Stromal cell of bone marrow (primary cell): ENCODE measurements at regions not wholly inside any gene's neighbourhood (a gene's known extent, or its start where the extent isn't known, plus 50 kb on each side); places are given as distances from the start of the nearest gene placed in this dataset.

Experiments used
- DNase-seq: peaks from one replicate; pipeline ENCODE4 v3.0.0-alpha.2; 2012; ENCODE audit warnings: low read depth

- DNase-seq: no peak
Observed at GRCh38 chr2:129754831-129755230, 224.6 kb upstream of the RAB6C start.

DNA sequence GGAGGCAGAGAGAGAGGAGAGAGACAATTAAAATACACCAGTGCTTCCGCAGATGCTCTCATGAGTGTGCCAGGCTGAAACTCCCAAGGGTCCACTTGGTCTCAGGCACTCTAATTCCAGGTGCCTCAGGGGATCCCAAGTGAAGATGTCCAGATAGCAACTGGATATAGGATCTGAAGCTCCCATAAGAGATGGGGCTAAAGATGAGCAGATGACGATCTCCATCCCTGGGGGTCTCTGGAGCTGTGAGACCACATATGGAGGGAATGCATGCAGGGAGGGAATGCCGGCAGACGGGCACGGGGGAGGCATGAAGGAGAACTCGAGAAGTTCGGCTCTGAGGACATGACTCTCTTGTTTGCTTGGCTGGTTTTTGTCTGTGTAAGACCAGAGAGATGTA is 223.7 kb upstream of the RAB6C start:
- DNase-seq: no peak

- no peak for DNase-seq
Observed at GRCh38 chr2:129756276-129756675, 223.2 kb upstream of the RAB6C start.

GRCh38 chr2:129757366-129757914 is 222.0 kb upstream of the RAB6C start:
- no peak for DNase-seq

DNA sequence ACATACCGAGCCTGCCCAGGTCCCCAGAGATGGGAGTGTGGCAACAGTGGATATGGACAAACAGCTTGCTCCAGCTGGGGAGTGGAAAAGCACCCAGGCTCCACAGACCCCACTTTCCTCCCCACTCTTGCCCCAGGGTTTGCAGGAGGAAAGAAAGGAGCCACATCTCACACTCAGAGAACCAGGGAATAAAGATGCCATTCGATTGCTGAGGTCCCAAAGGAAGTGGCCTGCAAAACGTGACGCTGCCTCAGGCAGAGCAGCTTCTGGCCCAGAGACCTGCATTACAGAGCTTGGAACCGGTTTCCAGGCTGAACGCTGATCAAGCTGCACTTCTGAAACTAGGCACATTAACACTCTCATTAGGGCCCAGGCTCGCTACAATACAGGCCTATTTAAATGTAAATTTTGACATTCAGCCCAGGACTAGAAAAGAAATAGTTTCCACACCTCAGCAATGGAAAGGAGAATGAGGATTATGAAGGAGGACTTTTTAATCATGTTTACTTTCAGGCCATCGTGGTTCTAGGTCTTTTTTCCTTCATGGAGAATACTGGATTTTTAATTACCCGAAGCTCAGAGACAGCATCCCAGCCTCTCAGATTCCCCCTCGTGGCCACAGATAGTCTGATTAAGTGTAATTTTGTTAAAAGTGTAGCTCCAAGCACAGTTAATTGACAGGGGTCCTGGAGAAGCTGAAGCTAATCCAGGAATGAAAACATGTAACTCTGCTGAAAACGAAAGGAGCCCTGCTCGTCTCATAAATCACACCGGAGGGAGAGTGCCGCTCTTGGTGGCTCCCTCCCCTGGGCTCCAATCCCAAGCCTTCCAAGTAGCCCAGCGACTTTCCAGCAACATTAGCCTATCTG is 221.3 kb upstream of the RAB6C start:
- no peak for DNase-seq

- DNase-seq: no peak
Observed at GRCh38 chr2:129758784-129759471, 220.5 kb upstream of the RAB6C start.

DNA sequence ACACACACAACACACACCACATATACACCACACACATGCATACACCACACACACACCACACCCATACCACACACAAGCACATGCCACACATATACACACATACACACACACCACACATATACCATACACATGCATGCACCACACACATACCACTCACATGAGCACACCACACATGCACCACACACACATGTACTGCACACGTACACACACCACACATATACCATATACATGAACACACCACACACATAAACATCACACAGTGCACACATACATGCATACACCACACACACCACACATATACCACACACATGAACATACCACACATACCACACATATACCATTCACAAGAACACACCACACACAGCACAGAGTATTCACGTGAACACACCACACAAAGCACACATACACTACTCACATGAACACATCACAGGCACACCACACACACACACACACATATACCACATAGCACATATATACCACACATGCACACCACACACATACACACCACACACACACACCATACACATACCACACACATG is 219.9 kb upstream of the RAB6C start:
- no peak for DNase-seq

DNA sequence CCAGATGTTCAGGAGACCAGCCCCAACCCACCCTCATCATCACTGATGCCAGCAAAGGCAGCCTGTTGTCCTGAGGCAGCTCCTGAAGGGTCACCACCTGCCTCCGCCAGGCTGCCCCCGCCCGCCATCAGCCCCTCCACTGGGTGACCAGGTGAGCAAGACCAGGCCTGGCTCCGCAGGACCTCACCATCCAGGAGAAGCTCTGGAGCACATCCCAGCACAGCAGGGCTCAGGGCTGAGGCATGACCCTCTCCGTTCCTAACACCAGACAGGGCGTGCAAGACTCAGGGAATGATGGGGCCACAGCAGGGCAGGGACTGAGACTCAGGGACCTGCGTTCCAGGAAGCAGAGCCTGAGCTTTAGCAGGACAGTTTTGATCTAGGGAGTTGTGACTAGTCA is 218.8 kb upstream of the RAB6C start:
- no peak for DNase-seq

DNA sequence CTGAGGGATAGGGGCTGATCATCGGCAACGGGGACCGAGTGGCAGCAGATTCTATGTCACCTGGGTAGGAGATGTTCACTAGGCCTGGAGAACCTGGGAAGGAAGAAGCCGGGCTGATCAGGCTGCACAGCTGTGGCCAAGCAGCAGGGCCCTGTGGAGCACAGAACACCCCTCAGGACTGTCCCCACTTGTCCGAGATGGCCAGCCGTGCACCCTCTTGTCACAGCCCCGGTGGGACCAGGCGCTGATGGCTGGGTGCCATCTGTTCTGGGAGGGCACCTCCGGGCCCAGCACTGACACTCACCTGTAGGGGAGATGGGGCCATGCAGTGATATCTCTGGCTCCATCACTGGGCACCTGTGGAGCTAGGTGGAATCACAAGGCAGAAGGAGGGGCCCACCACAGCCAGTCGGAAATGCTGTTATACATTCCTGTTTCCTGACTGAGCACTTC is 217.9 kb upstream of the RAB6C start:
- DNase-seq: no peak

GRCh38 chr2:129762386-129763189 is 216.9 kb upstream of the RAB6C start:
- DNase-seq: no peak

GRCh38 chr2:129763190-129763846 is 216.1 kb upstream of the RAB6C start:
- DNase-seq: no peak

GRCh38 chr2:129763966-129764365 is 215.5 kb upstream of the RAB6C start:
- DNase-seq: no peak

- no peak for DNase-seq
Observed at GRCh38 chr2:129764376-129765325, 214.8 kb upstream of the RAB6C start.

DNA sequence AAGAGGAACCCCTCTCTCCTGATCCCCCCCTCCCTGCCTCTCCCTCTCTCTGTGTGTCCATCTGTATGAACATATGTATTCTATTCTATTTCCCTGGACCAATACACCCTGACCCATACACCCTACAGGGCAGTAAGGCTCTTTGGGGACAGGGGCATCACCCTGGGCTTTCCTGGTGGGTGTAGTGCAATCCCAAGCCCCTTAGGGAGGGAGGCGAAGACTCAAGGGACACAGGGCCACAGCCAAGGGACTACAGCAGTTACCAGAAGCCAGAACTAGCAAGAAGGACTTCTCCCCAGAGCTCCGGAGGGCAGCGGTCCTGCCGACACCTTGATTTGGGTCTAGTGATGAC is 214.2 kb upstream of the RAB6C start:
- DNase-seq: no peak

GRCh38 chr2:129765678-129766351 is 213.7 kb upstream of the RAB6C start:
- no peak for DNase-seq

DNA sequence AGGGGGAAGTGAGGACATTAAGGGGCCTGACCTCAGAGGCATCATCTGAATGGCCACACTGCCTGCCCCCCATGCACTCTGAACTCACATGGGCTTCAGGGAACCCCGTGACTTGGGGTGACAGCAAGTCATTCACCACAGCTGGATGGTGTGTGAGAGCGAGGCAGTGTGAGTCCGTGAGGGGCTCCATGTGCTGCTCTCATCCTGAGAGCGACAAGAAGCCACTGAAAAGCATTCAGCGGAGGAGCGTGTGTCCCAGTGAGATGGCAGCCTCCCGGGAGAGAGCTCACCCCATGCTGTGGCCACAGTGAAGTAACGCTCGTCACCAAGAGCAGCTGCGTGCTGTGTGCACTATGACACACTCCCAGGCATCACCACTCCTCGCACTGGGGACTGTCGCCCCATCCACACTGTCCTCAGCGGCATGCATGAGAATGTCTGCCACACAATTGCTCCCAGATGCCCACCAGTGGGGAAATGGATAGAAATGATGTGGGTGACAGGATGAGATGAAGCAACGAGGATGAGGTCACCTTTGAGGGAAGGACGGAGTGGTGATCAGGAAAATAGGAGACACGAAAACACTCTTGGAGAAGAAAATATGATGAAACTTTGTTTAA is 213.0 kb upstream of the RAB6C start:
- DNase-seq: no peak

- DNase-seq: no peak
Observed at GRCh38 chr2:129767346-129768035, 212.0 kb upstream of the RAB6C start.

GRCh38 chr2:129768036-129768386 is 211.5 kb upstream of the RAB6C start:
- DNase-seq: no peak
